Heart left ventricle (tissue), 13 donors: ENCODE measurements at regions not wholly inside any gene's neighbourhood (a gene's known extent, or its start where the extent isn't known, plus 50 kb on each side); places are given as distances from the start of the nearest gene placed in this dataset.

Experiments
- CTCF ChIP-seq, 12 donors: fragments of 200-600 bp; sonication (generic) in 4 of 12; IDR thresholded peaks; one replicate each; pipeline versions ENCODE4 v1.5.0 to v1.8.0; 2018 to 2022; ENCODE audit warnings: antibody characterized with exemption in 12 of 12, mild to moderate bottlenecking in 5 of 12
- POLR2A ChIP-seq, 2 donors: fragments of 450-650 bp; IDR thresholded peaks; one replicate each; pipeline ENCODE4 v1.6.1; 2017; ENCODE audit warnings: antibody characterized with exemption in 2 of 2, mild to moderate bottlenecking in 2 of 2, moderate library complexity in 2 of 2
- donor health status: ischemic (EF 13 %, LVEDD 7.1; RV severe dilation, severe dysfunction).
- donor health status: DM: no; HTN: yes; CAD: no.
- donor health status: DM: no; HTN: no; CAD: no.
- donor health status: ischemic (EF 25% LVEDD 6.9; RV normal size, moderate dysfunction).
- donor health status: ischemic (EF 25% LVEDD 5.7; RV mildly dilated, moderate dysfunction).
- donor health status: ischemic (EF 35%, LVEDD 5.7; RV mildly dilated, moderate dysfunction).
- donor health status: nonischemic (EF 11% LVEDD 7.7; RV severe dilation, severe dysfunction).
- donor health status: DM: yes; HTN: yes; CAD: no.
- donor health status: PGD.
- donor health status: ischemic (EF 29% LVEDD 5.4; RV normal size, mild dysfunction).
- donor health status: nonischemic (EF 23%, LVEDD 6.1; RV moderate dilation, normal function).

GRCh38 chr1:188367661-188368060 lies 1538.9 kb downstream of the PLA2G4A start:
- TF ChIP-seq CTCF (IDR thresholded peaks at IDR 0.05) = no peak
- TF ChIP-seq POLR2A (IDR thresholded peaks at IDR 0.05) = no peak
